GM12864 (cell line): ENCODE measurements at regions not wholly inside any gene's neighbourhood (a gene's known extent, or its start where the extent isn't known, plus 50 kb on each side); places are given as distances from the start of the nearest gene placed in this dataset.

Experiments used
- DNase-seq: peaks from one replicate; pipeline ENCODE4 v3.0.0-alpha.2; 2011; ENCODE audit warnings: low read depth
- H3K4me3 ChIP-seq: 2 replicates; pipeline ENCODE4 v1.5.1; 2011; ENCODE audit warnings: mild to moderate bottlenecking, low read depth, low read length, control low read depth
- TF ChIP-seq, protein P1 (sequence below): IDR thresholded peaks from 2 replicates; pipeline ENCODE4 v1.5.1; 2011; ENCODE audit warnings: low read depth, mild to moderate bottlenecking, moderate library complexity, low read length, control low read depth, inconsistent platforms; ENCODE audit errors: missing control alignments

- no peak overlapping the region for H3K4me3 ChIP-seq
- no peak for DNase-seq
- TF ChIP-seq, protein P1, sequence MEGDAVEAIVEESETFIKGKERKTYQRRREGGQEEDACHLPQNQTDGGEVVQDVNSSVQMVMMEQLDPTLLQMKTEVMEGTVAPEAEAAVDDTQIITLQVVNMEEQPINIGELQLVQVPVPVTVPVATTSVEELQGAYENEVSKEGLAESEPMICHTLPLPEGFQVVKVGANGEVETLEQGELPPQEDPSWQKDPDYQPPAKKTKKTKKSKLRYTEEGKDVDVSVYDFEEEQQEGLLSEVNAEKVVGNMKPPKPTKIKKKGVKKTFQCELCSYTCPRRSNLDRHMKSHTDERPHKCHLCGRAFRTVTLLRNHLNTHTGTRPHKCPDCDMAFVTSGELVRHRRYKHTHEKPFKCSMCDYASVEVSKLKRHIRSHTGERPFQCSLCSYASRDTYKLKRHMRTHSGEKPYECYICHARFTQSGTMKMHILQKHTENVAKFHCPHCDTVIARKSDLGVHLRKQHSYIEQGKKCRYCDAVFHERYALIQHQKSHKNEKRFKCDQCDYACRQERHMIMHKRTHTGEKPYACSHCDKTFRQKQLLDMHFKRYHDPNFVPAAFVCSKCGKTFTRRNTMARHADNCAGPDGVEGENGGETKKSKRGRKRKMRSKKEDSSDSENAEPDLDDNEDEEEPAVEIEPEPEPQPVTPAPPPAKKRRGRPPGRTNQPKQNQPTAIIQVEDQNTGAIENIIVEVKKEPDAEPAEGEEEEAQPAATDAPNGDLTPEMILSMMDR, result no peak
These were observed 246.1 kb upstream of the IRX4 start for GRCh38 chr5:2128686-2129355.

DNA sequence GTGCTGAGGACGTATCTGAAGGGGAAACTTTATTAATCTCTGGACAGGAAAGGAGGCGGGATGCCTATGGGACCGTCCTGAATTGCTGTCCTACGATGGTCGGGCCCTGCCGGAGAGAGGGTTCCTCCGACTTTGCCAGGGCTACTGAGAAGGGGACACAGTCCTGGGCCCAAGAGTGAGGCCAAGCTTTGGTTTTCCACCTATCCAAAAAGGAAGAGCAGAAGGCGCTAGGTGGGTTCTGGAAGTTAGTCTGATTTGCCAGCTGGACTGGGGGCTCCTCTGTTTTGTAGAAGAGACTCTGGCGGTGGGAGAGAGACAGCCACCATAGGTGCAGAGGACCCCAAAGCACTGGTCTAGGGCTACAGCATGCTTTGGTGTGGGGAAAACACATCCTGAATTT, 243.8 kb upstream of the IRX4 start:
- TF ChIP-seq, protein P1, result no peak
- H3K4me3 ChIP-seq, result no peak overlapping the region
- no peak for DNase-seq

- DNase-seq, result no peak
- no peak overlapping the region for H3K4me3 ChIP-seq
- TF ChIP-seq, protein P1, result no peak
These were observed 243.2 kb upstream of the IRX4 start for GRCh38 chr5:2125901-2126265.

- no peak for DNase-seq
- TF ChIP-seq, protein P1, result no peak
- H3K4me3 ChIP-seq, result no peak overlapping the region
These were observed 242.6 kb upstream of the IRX4 start for GRCh38 chr5:2125171-2125900.

DNA sequence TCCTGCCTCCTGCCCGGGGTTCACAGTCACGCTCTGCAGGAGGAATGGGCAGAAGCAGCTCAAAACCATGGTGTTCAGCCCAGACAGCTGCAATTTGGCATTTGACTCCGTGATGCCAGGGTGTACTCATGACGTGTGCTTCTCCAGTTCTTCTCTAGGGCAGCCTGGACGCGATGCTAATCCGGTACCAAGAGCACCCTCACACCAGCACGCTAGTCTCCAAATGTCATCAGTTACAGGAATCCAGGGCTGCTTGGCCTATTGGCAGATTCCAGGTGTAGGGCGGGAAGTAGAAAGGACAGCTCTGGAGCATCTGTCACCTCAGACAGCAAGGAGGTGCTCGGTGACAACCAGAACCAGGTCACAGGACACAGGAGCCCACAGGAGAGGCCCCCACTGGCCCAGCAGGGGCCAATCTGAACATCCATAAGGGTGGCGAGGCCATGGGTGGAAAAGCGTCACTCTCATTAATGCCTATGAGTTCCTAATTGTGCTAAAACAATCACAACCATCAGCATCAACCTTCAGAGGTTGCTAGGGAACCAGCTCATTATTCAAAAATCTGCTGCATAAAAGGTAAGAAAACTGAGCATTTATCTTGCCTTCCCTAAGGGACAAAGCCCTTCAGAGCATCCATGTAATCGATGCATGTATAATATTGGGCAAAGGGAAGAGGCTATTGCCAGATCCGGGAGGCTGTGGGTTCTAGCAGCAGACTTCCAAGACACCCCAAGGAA, 241.9 kb upstream of the IRX4 start:
- no peak for DNase-seq
- TF ChIP-seq, protein P1, result no peak
- H3K4me3 ChIP-seq, result no peak overlapping the region

GRCh38 chr5:2123874-2124273, 241.1 kb upstream of the IRX4 start:
- DNase-seq, result no peak
- no peak overlapping the region for H3K4me3 ChIP-seq
- TF ChIP-seq, protein P1, result no peak
